22Rv1 (cell line): ENCODE measurements at regions not wholly inside any gene's neighbourhood (a gene's known extent, or its start where the extent isn't known, plus 50 kb on each side); places are given as distances from the start of the nearest gene placed in this dataset.

ENCODE experiments used
- ZFX ChIP-seq: fragments of 450-650 bp; IDR thresholded peaks from 2 replicates; pipeline ENCODE4 v1.6.1; 2017; ENCODE audit warnings: antibody characterized with exemption, borderline replicate concordance
- TF ChIP-seq, protein P1 (sequence below): fragments of 450-650 bp; IDR thresholded peaks from 2 replicates; pipeline ENCODE4 v1.5.1; 2017; ENCODE audit warnings: mild to moderate bottlenecking

DNA sequence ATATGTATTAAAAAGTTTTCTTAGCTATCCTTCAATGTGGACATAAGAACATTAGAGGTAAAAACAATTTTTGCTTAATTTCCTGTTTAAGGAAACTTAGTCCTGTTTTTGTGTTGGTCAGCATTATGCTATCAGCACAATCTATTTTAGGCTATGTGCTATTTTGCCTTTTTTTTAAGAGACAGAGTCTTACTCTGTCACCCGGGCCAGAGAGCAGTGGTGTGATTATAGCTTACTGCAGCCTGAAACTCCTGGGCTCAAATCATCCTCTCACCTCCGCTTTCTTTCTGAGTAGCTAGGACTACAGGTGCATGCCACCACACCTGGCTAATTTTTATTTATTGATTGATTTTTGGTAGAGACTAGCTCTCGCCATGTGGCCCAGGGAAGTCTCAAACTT, 199.1 kb upstream of the TMPRSS15 start:
- TF ChIP-seq, protein P1, sequence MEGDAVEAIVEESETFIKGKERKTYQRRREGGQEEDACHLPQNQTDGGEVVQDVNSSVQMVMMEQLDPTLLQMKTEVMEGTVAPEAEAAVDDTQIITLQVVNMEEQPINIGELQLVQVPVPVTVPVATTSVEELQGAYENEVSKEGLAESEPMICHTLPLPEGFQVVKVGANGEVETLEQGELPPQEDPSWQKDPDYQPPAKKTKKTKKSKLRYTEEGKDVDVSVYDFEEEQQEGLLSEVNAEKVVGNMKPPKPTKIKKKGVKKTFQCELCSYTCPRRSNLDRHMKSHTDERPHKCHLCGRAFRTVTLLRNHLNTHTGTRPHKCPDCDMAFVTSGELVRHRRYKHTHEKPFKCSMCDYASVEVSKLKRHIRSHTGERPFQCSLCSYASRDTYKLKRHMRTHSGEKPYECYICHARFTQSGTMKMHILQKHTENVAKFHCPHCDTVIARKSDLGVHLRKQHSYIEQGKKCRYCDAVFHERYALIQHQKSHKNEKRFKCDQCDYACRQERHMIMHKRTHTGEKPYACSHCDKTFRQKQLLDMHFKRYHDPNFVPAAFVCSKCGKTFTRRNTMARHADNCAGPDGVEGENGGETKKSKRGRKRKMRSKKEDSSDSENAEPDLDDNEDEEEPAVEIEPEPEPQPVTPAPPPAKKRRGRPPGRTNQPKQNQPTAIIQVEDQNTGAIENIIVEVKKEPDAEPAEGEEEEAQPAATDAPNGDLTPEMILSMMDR = no peak
- no peak for TF ChIP-seq ZFX
